ENCODE measurements at regions not wholly inside any gene's neighbourhood (a gene's known extent, or its start where the extent isn't known, plus 50 kb on each side); places are given as distances from the start of the nearest gene placed in this dataset.

GRCh38 chr13:103306163-103306562 is 239.9 kb upstream of the SLC10A2 start:
- Histone ChIP-seq H3K4me3 (ENCODE audit: low read depth, low read length) (no peak overlapping the region), H3K4me1 (ENCODE audit: control insufficient read depth, insufficient read depth, low read length) (no peaks in the 10 kb centered on the region), H3K27ac (ENCODE audit: extremely low read depth, low read depth, low read length) (no peak overlapping the region), H3K36me3 (ENCODE audit: control insufficient read depth in 2 of 2, insufficient read depth in 1 of 2, low read length in 2 of 2) (no peaks in the 10 kb centered on the region), H3K9me3 (ENCODE audit: control insufficient read depth, insufficient read depth, low read depth, low read length) (no peaks in the 10 kb centered on the region)
- no peak for TF ChIP-seq ZBTB21 (tag by site-specific recombination; IDR thresholded peaks at IDR 0.05)
- CTCF ChIA-PET: interaction anchor here (0.6 kb wide), 1 partner anchor 472 kb away, joined by 3 read pairs; no protein-coding TSS in a partner anchor
- POLR2A ChIA-PET: no interaction called here

GRCh38 chr13:103303078-103303651 is 236.9 kb upstream of the SLC10A2 start:
- H3K27ac ChIP-seq (ENCODE audit: extremely low read depth, low read depth, low read length): no peak overlapping the region
- no peaks in the 10 kb centered on the region for H3K36me3 ChIP-seq (ENCODE audit: control insufficient read depth in 2 of 2, insufficient read depth in 1 of 2, low read length in 2 of 2)
- TF ChIP-seq TRIM28 (IDR thresholded peaks at IDR 0.05; ENCODE audit: borderline replicate concordance, low read length) (no peak), ZNF184 (tag by site-specific recombination; IDR thresholded peaks at IDR 0.05) (no peak), ZFP41 (tag by site-specific recombination; IDR thresholded peaks at IDR 0.05; ENCODE audit: borderline replicate concordance) (no peak), ZNF404 (tag by site-specific recombination; IDR thresholded peaks at IDR 0.05) (no peak), ZNF121 (tag by site-specific recombination; IDR thresholded peaks at IDR 0.05) (no peak), ZNF830 (tag by site-specific recombination; IDR thresholded peaks at IDR 0.05; ENCODE audit: low read depth) (no peak), GFI1B (tag by site-specific recombination; IDR thresholded peaks at IDR 0.05) (no peak), SCRT1 (tag by site-specific recombination; IDR thresholded peaks at IDR 0.05; ENCODE audit: borderline replicate concordance) (no peak), PRDM1 (tag by site-specific recombination; IDR thresholded peaks at IDR 0.05) (no peak), KLF8 (tag by site-specific recombination; IDR thresholded peaks at IDR 0.05) (no peak), ZNF157 (tag by site-specific recombination; IDR thresholded peaks at IDR 0.05) (no peak), PRDM6 (tag by site-specific recombination; IDR thresholded peaks at IDR 0.05) (no peak), PRDM2 (tag by site-specific recombination; IDR thresholded peaks at IDR 0.05; ENCODE audit: borderline replicate concordance) (no peak), YY1 (tag by site-specific recombination; IDR thresholded peaks at IDR 0.05) (no peak), ZNF513 (tag by site-specific recombination; IDR thresholded peaks at IDR 0.05) (no peak), ZNF677 (tag by site-specific recombination; IDR thresholded peaks at IDR 0.05) (no peak), ZNF391 (tag by site-specific recombination; IDR thresholded peaks at IDR 0.05; ENCODE audit: borderline replicate concordance, low read depth) (no peak), ZNF398 (tag by site-specific recombination; IDR thresholded peaks at IDR 0.05) (no peak), MYNN (tag by site-specific recombination; IDR thresholded peaks at IDR 0.05; ENCODE audit: borderline replicate concordance) (no peak)
- ChIA-PET POLR2A (no interaction called here), CTCF (interaction anchor here (0.6 kb wide), 1 partner anchor 114 kb away, joined by 3 read pairs; no protein-coding TSS in a partner anchor)
- H3K4me1 ChIP-seq (ENCODE audit: control insufficient read depth, insufficient read depth, low read length): no peaks in the 10 kb centered on the region
- H3K9me3 ChIP-seq (ENCODE audit: control insufficient read depth, insufficient read depth, low read depth, low read length): no peaks in the 10 kb centered on the region
- H3K4me3 ChIP-seq (ENCODE audit: low read depth, low read length): no peak overlapping the region
